ENCODE measurements at regions not wholly inside any gene's neighbourhood (a gene's known extent, or its start where the extent isn't known, plus 50 kb on each side); places are given as distances from the start of the nearest gene placed in this dataset.
"Not testable (repeated sequence)": the region's sequence is repeated elsewhere in the genome, so short reads cannot be mapped to it uniquely, and the experiment has no call there.

DNA sequence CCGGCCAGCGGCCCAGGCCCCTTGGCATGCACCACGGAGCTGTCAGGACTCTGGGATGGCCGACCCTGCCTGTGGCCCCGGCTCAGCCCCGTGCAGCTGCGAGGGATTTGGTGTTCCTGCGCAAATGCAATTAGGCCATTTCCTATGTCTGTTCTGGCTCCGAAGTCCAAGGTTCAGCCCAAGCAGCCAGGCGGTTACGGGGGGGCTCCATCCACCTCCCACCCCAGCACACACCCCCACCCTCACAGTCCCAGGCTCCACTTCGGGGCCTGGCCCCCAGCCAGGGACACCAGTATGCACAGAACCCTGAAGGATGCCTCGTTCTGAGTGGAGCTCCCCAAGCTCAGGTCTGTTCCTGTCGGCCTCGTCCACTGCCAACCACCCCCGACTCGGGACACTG is 2965.7 kb downstream of the RPIA start:
- not testable (repeated sequence) for DNase-seq (ENCODE audit: low read depth)

- not testable (repeated sequence) for DNase-seq (ENCODE audit: low read depth)
These were observed 2966.9 kb downstream of the RPIA start for GRCh38 chr2:91658336-91658735.

DNA sequence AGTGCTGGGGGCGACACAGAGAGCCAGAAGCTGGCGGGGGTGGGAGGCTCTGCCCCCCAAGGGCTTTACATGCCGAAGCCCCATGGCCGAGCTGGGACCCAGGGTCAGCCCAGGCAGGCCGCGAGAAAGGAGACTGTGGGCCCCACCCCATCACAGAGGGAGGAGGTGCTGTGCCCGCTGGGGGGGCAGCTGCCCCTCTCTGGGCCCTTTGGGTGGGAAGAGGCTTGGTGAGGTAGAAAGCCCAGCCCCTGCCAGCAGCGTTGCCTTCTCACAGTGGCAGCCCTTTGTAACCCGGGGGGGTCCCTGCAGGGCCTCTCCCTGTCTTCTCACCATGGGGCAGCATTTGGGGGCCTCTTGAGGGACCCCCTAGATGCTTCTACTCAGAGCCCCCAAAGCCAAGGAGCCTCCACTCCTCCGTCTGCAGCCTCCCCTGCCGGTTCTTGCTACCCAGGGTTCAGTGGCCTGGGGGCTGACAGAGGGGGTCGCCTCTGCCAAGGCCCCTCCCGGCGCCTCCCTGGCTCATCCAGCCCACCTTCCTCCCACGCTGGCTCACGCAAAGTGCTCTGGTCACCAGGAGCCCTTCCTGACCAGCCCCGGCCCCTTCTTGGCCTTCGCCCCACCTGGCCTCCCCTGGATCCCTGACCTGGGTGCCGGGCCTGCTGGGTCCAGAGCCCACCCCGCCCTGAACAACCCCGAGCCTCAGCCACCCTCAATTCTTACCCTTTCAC is 2967.9 kb downstream of the RPIA start:
- DNase-seq (ENCODE audit: low read depth), result not testable (repeated sequence)

GRCh38 chr2:91659917-91660275 is 2968.4 kb downstream of the RPIA start:
- DNase-seq (ENCODE audit: low read depth), result not testable (repeated sequence)

GRCh38 chr2:91667341-91667740 is 2975.9 kb downstream of the RPIA start:
- DNase-seq (ENCODE audit: low read depth), result not testable (repeated sequence)

GRCh38 chr2:91685541-91685940 is 2994.1 kb downstream of the RPIA start:
- not testable (repeated sequence) for DNase-seq (ENCODE audit: low read depth)

GRCh38 chr2:91686046-91686445 is 2994.6 kb downstream of the RPIA start:
- DNase-seq (ENCODE audit: low read depth), result not testable (repeated sequence)

Measured in stromal cell of bone marrow (primary cell).